Vagina (tissue), 2 donors: ENCODE measurements at regions not wholly inside any gene's neighbourhood (a gene's known extent, or its start where the extent isn't known, plus 50 kb on each side); places are given as distances from the start of the nearest gene placed in this dataset.

Experiments
- POLR2A ChIP-seq, 2 donors: fragments of 450-650 bp; IDR thresholded peaks; one replicate each; pipeline ENCODE4 v1.6.1; 2017; ENCODE audit warnings: antibody characterized with exemption in 2 of 2, mild to moderate bottlenecking in 2 of 2, moderate library complexity in 2 of 2
- TF ChIP-seq, protein P1 (sequence below), 3 experiments: fragments of 450-650 bp in 2 of 3; fragments of 200-600 bp in 1 of 3; sonication (generic) in 1 of 3; IDR thresholded peaks; one replicate each; pipeline ENCODE4 v1.5.1; 2017 to 2019; ENCODE audit warnings: antibody characterized with exemption in 3 of 3, mild to moderate bottlenecking in 2 of 3, moderate library complexity in 2 of 3

GRCh38 chr1:60994369-60994768 lies 88.0 kb upstream of the NFIA start:
- TF ChIP-seq, protein P1, sequence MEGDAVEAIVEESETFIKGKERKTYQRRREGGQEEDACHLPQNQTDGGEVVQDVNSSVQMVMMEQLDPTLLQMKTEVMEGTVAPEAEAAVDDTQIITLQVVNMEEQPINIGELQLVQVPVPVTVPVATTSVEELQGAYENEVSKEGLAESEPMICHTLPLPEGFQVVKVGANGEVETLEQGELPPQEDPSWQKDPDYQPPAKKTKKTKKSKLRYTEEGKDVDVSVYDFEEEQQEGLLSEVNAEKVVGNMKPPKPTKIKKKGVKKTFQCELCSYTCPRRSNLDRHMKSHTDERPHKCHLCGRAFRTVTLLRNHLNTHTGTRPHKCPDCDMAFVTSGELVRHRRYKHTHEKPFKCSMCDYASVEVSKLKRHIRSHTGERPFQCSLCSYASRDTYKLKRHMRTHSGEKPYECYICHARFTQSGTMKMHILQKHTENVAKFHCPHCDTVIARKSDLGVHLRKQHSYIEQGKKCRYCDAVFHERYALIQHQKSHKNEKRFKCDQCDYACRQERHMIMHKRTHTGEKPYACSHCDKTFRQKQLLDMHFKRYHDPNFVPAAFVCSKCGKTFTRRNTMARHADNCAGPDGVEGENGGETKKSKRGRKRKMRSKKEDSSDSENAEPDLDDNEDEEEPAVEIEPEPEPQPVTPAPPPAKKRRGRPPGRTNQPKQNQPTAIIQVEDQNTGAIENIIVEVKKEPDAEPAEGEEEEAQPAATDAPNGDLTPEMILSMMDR (IDR thresholded peaks at IDR 0.05): no peak
- no peak for TF ChIP-seq POLR2A (IDR thresholded peaks at IDR 0.05)
